ENCODE measurements at regions not wholly inside any gene's neighbourhood (a gene's known extent, or its start where the extent isn't known, plus 50 kb on each side); places are given as distances from the start of the nearest gene placed in this dataset.

GRCh38 chr19:30722761-30723160, 350.6 kb downstream of the ZNF536 start:
- in situ Hi-C loops (cut with HindIII; ENCODE audit: low pct_ligation_motif_present, low sequenced_read_pairs): no loop called here
- no peak for TF ChIP-seq CTCF (IDR thresholded peaks at IDR 0.05; ENCODE audit: low read depth, low read length, missing control alignments)
- H3K4me3 ChIP-seq (ENCODE audit: low read depth, low read length): no peak overlapping the region
- no peaks in the 10 kb centered on the region for H3K27me3 ChIP-seq (replicated peaks)
- no peak for DNase-seq
- H3K27ac ChIP-seq: no peak overlapping the region
- H3K36me3 ChIP-seq (replicated peaks): no peaks in the 10 kb centered on the region

- in situ Hi-C loops (cut with HindIII; ENCODE audit: low pct_ligation_motif_present, low sequenced_read_pairs): no loop called here
- no peak for DNase-seq
- Histone ChIP-seq H3K36me3 (replicated peaks) (no peaks in the 10 kb centered on the region), H3K4me3 (ENCODE audit: low read depth, low read length) (no peak overlapping the region), H3K27me3 (replicated peaks) (no peaks in the 10 kb centered on the region), H3K27ac (no peak overlapping the region)
- no peak for TF ChIP-seq CTCF (IDR thresholded peaks at IDR 0.05; ENCODE audit: low read depth, low read length, missing control alignments)
Measured at GRCh38 chr19:30722186-30722585, 350.0 kb downstream of the ZNF536 start.

- in situ Hi-C loops (cut with HindIII; ENCODE audit: low pct_ligation_motif_present, low sequenced_read_pairs): no loop called here
- Histone ChIP-seq H3K27me3 (replicated peaks) (no peaks in the 10 kb centered on the region), H3K4me3 (ENCODE audit: low read depth, low read length) (peak overlapping the region; percentile 48), H3K27ac (no peak overlapping the region), H3K36me3 (replicated peaks) (no peaks in the 10 kb centered on the region)
- no peak for DNase-seq
- TF ChIP-seq CTCF (IDR thresholded peaks at IDR 0.05; ENCODE audit: low read depth, low read length, missing control alignments): no peak
Measured at GRCh38 chr19:30719999-30720345, 347.8 kb downstream of the ZNF536 start.

- in situ Hi-C loops (cut with HindIII; ENCODE audit: low pct_ligation_motif_present, low sequenced_read_pairs): no loop called here
- Histone ChIP-seq H3K27ac (no peak overlapping the region), H3K4me3 (ENCODE audit: low read depth, low read length) (peak overlapping the region; percentile 48), H3K27me3 (replicated peaks) (no peaks in the 10 kb centered on the region), H3K36me3 (replicated peaks) (no peaks in the 10 kb centered on the region)
- TF ChIP-seq CTCF (IDR thresholded peaks at IDR 0.05; ENCODE audit: low read depth, low read length, missing control alignments): no peak
- DNase-seq: no peak
Measured at GRCh38 chr19:30719189-30719998, 347.2 kb downstream of the ZNF536 start.

GRCh38 chr19:30718707-30719106, 346.5 kb downstream of the ZNF536 start:
- Histone ChIP-seq H3K27me3 (replicated peaks) (no peaks in the 10 kb centered on the region), H3K27ac (no peak overlapping the region), H3K36me3 (replicated peaks) (no peaks in the 10 kb centered on the region), H3K4me3 (ENCODE audit: low read depth, low read length) (no peak overlapping the region)
- no peak for TF ChIP-seq CTCF (IDR thresholded peaks at IDR 0.05; ENCODE audit: low read depth, low read length, missing control alignments)
- DNase-seq: no peak
- in situ Hi-C loops (cut with HindIII; ENCODE audit: low pct_ligation_motif_present, low sequenced_read_pairs): no loop called here

- H3K27ac ChIP-seq: no peak overlapping the region
- DNase-seq: no peak
- no peaks in the 10 kb centered on the region for H3K36me3 ChIP-seq (replicated peaks)
- in situ Hi-C loops (cut with HindIII; ENCODE audit: low pct_ligation_motif_present, low sequenced_read_pairs): no loop called here
- no peak overlapping the region for H3K4me3 ChIP-seq (ENCODE audit: low read depth, low read length)
- no peaks in the 10 kb centered on the region for H3K27me3 ChIP-seq (replicated peaks)
- TF ChIP-seq CTCF (IDR thresholded peaks at IDR 0.05; ENCODE audit: low read depth, low read length, missing control alignments): no peak
Measured at GRCh38 chr19:30718014-30718413, 345.8 kb downstream of the ZNF536 start.

Measured in brain microvascular endothelial cell (primary cell).